ENCODE measurements at regions not wholly inside any gene's neighbourhood (a gene's known extent, or its start where the extent isn't known, plus 50 kb on each side); places are given as distances from the start of the nearest gene placed in this dataset.
"Not testable (repeated sequence)": the region's sequence is repeated elsewhere in the genome, so short reads cannot be mapped to it uniquely, and the experiment has no call there.

DNA sequence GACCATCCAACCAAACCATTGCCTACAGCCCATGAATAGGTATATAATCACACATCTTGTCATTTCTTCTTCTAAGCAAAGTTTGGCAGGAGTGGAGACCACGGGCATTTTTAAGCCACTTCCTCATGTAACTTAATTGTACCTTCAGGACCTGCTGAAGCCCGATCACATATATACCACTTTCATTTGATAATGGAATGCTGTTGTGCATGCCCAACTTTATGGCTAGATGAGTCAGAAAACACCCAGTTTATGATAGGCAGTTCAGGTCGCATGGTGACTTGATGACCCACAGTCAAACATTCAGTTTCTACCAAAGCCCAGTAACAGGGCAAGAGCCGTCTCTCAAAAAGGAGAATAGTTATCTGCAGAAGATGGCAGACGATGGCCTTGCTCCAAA lies 2295.0 kb upstream of the ACO1 start:
- H3K36me3 ChIP-seq (replicated peaks; ENCODE audit: insufficient read depth, low read length): no peaks in the 10 kb centered on the region
- H3K79me2 ChIP-seq (ENCODE audit: low read length): no peaks in the 10 kb centered on the region
- H2AFZ ChIP-seq (ENCODE audit: low read length): no peak overlapping the region
- no peaks in the 10 kb centered on the region for H3F3A ChIP-seq (ENCODE audit: insufficient read depth, low read length)
- H3K4me2 ChIP-seq (ENCODE audit: low read depth, low read length): no peak overlapping the region
- H3K9ac ChIP-seq (ENCODE audit: low read length): no peak overlapping the region
- TF ChIP-seq, protein P1, sequence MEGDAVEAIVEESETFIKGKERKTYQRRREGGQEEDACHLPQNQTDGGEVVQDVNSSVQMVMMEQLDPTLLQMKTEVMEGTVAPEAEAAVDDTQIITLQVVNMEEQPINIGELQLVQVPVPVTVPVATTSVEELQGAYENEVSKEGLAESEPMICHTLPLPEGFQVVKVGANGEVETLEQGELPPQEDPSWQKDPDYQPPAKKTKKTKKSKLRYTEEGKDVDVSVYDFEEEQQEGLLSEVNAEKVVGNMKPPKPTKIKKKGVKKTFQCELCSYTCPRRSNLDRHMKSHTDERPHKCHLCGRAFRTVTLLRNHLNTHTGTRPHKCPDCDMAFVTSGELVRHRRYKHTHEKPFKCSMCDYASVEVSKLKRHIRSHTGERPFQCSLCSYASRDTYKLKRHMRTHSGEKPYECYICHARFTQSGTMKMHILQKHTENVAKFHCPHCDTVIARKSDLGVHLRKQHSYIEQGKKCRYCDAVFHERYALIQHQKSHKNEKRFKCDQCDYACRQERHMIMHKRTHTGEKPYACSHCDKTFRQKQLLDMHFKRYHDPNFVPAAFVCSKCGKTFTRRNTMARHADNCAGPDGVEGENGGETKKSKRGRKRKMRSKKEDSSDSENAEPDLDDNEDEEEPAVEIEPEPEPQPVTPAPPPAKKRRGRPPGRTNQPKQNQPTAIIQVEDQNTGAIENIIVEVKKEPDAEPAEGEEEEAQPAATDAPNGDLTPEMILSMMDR (IDR thresholded peaks at IDR 0.05; ENCODE audit: low read length): no peak
- no peak for TF ChIP-seq EZH2phosphoT487 (IDR thresholded peaks at IDR 0.05; ENCODE audit: low read length)
- TF ChIP-seq EZH2 (optimal IDR thresholded peaks at IDR 0.05; ENCODE audit: low read depth, low read length): no peak
- H3K27ac ChIP-seq (ENCODE audit: low read length): no peak overlapping the region
- no peak overlapping the region for H3K4me3 ChIP-seq (ENCODE audit: low read length)
- H4K20me1 ChIP-seq (ENCODE audit: insufficient read depth, low read length): no peaks in the 10 kb centered on the region
- H3K4me1 ChIP-seq (ENCODE audit: low read length): peaks cover 8% of the 10 kb centered on the region
- no peak for DNase-seq
- H3K27me3 ChIP-seq (replicated peaks; ENCODE audit: insufficient read depth, low read length): no peaks in the 10 kb centered on the region
- H3K9me2 ChIP-seq (replicated peaks; ENCODE audit: insufficient read depth, low read length): no peaks in the 10 kb centered on the region
- no peaks in the 10 kb centered on the region for H3K9me3 ChIP-seq (replicated peaks; ENCODE audit: insufficient read depth, low read length)

DNA sequence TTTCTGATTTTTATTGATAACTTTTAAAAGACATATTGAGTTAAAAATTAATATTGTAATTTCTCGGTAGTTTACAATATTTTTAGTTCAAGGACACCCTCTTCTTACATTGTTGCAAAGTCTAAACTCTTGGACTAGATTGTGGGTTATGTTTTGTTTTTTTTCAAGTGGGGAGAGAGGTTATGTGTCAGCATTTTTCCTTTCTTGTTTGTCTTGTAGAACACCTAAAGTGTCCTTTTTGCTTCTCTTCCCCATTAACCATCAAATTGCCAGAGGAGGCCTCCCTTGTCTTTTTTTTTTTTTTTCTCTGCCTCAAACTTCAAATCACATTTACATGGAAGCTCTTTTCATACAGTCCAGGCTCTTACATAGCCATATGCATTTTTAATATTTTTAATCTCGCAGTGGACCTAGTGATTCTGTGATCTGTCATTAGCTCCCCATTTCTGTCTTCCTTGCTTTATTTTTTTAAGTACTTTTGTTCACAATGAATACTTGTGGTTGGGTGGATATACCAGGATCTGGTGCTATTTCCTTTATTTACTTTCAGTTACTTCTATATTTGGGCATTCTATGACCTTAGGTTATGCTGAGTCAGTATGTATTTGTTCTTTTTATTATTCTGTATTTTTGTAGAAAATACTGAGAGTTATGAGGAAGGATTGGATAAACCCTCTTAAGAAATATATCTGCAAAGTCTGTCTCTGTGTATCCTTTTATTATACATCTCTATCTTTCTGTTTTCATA lies 2280.6 kb upstream of the ACO1 start:
- H3K4me2 ChIP-seq (ENCODE audit: low read depth, low read length): peak overlapping the region; percentile 53

DNA sequence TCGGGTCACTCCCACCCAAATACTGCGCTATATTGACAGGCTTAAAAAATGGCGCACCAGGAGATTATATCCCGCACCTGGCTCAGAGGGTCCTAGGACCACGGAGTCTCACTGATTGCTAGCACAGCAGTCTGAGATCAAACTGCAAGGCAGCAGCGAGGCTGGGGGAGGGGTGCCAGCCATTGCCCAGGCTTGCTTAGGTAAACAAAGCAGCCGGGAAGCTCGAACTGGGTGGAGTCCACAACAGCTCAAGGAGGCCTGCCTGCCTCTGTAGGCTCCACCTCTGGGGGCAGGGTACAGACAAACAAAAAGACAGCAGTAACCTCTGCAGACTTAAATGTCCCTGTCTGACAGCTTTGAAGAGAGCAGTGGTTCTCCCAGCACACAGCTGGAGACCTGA lies 2277.3 kb upstream of the ACO1 start:
- peaks cover 14% of the 10 kb centered on the region for H3K4me1 ChIP-seq (ENCODE audit: low read length)
- H2AFZ ChIP-seq (ENCODE audit: low read length); H3K9me3 ChIP-seq (replicated peaks; ENCODE audit: insufficient read depth, low read length); H3F3A ChIP-seq (ENCODE audit: insufficient read depth, low read length); H3K27me3 ChIP-seq (replicated peaks; ENCODE audit: insufficient read depth, low read length); H3K9ac ChIP-seq (ENCODE audit: low read length); DNase-seq; H3K9me2 ChIP-seq (replicated peaks; ENCODE audit: insufficient read depth, low read length); H3K27ac ChIP-seq (ENCODE audit: low read length); H3K4me2 ChIP-seq (ENCODE audit: low read depth, low read length); H3K4me3 ChIP-seq (ENCODE audit: low read length); H3K79me2 ChIP-seq (ENCODE audit: low read length); H4K20me1 ChIP-seq (ENCODE audit: insufficient read depth, low read length); H3K36me3 ChIP-seq (replicated peaks; ENCODE audit: insufficient read depth, low read length): not testable (repeated sequence)

More for the DNA sequence above, 2280.6 kb upstream of the ACO1 start:
- Histone ChIP-seq H3K9me3 (replicated peaks; ENCODE audit: insufficient read depth, low read length) (no peaks in the 10 kb centered on the region), H3K79me2 (ENCODE audit: low read length) (no peaks in the 10 kb centered on the region), H3K4me1 (ENCODE audit: low read length) (peaks cover 14% of the 10 kb centered on the region), H3K9me2 (replicated peaks; ENCODE audit: insufficient read depth, low read length) (no peaks in the 10 kb centered on the region), H3K27ac (ENCODE audit: low read length) (peak overlapping the region; percentile 57; the same call in 1 of the 2 replicates), H3K4me3 (ENCODE audit: low read length) (no peak overlapping the region), H3K36me3 (replicated peaks; ENCODE audit: insufficient read depth, low read length) (no peaks in the 10 kb centered on the region), H4K20me1 (ENCODE audit: insufficient read depth, low read length) (no peaks in the 10 kb centered on the region), H3F3A (ENCODE audit: insufficient read depth, low read length) (peaks cover 5% of the 10 kb centered on the region), H2AFZ (ENCODE audit: low read length) (no peak overlapping the region), H3K9ac (ENCODE audit: low read length) (no peak overlapping the region), H3K27me3 (replicated peaks; ENCODE audit: insufficient read depth, low read length) (no peaks in the 10 kb centered on the region)
- DNase-seq: peak; percentile 74
- TF ChIP-seq EZH2 (optimal IDR thresholded peaks at IDR 0.05; ENCODE audit: low read depth, low read length): no peak
- no peak for TF ChIP-seq EZH2phosphoT487 (IDR thresholded peaks at IDR 0.05; ENCODE audit: low read length)
- TF ChIP-seq, protein P1 (IDR thresholded peaks at IDR 0.05; ENCODE audit: low read length): no peak

DNA sequence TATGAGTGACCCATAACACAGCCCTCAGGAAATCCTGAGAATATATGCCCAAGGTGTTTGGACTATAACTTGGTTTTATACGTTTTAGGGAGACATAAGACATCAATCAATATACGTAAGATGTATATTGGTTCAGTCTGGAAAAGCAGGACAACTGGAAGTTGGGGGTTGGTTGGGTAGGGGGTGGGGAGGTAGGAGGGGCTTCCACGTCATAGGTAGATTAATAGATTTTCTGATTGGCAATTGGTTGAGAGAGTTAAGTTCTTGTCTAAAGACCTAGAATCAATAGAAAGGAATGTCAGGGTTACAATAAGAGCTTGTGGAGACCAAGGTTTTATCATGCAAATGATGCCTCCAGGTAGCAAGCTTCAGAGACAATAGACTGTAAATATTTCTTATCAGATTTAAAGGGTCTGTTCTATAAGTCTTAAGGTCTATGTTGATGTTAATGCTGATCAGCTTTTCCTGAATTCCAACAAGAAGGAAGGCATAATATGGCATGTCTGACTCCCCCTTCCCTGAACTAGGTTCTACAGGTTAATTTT lies 2267.7 kb upstream of the ACO1 start:
- TF ChIP-seq, protein P1 (IDR thresholded peaks at IDR 0.05; ENCODE audit: low read length): no peak
- TF ChIP-seq EZH2 (optimal IDR thresholded peaks at IDR 0.05; ENCODE audit: low read depth, low read length) (no peak), EZH2phosphoT487 (IDR thresholded peaks at IDR 0.05; ENCODE audit: low read length) (no peak)
- H3K9ac ChIP-seq (ENCODE audit: low read length): no peak overlapping the region
- H3K4me2 ChIP-seq (ENCODE audit: low read depth, low read length): no peak overlapping the region
- no peaks in the 10 kb centered on the region for H3K27me3 ChIP-seq (replicated peaks; ENCODE audit: insufficient read depth, low read length)
- H3K27ac ChIP-seq (ENCODE audit: low read length): no peak overlapping the region
- H3K36me3 ChIP-seq (replicated peaks; ENCODE audit: insufficient read depth, low read length): no peaks in the 10 kb centered on the region
- DNase-seq: no peak
- H3F3A ChIP-seq (ENCODE audit: insufficient read depth, low read length): no peaks in the 10 kb centered on the region
- H3K4me1 ChIP-seq (ENCODE audit: low read length): no peaks in the 10 kb centered on the region
- H3K79me2 ChIP-seq (ENCODE audit: low read length): no peaks in the 10 kb centered on the region
- no peak overlapping the region for H3K4me3 ChIP-seq (ENCODE audit: low read length)
- H3K9me3 ChIP-seq (replicated peaks; ENCODE audit: insufficient read depth, low read length): no peaks in the 10 kb centered on the region
- H3K9me2 ChIP-seq (replicated peaks; ENCODE audit: insufficient read depth, low read length): no peaks in the 10 kb centered on the region
- H4K20me1 ChIP-seq (ENCODE audit: insufficient read depth, low read length): no peaks in the 10 kb centered on the region
- H2AFZ ChIP-seq (ENCODE audit: low read length): no peak overlapping the region
